ENCODE measurements at regions not wholly inside any gene's neighbourhood (a gene's known extent, or its start where the extent isn't known, plus 50 kb on each side); places are given as distances from the start of the nearest gene placed in this dataset.

DNA sequence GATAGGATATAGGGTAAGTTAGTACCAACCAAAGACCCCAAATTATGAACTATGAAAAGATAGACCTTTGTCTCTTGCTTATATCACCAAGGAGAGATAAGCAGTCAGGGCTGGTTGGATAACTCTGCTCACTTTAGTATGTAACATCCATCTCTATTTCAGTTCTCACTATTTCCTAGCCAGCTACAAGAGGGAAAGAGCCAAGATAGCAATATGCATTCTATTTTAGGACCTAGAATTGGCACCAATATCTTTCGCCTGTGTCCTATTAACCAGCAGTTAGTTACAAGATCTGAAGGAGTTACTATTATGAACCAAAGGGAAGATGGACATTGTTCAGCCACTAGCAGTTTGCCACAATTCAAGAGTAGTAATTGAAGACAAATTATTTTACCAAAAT, 457.5 kb downstream of the NSUN3 start:
- DNase-seq (ENCODE audit: low read depth in 1 of 2, low spot score in 2 of 2) = no peak
- H2BK12ac ChIP-seq (ENCODE audit: low read depth, low read length) = no peak overlapping the region
- no peaks in the 10 kb centered on the region for H3K23me2 ChIP-seq (ENCODE audit: low read depth, low read length)
- no peak for FAIRE-seq
- POLR2A ChIA-PET (ENCODE audit: partially characterized antibody) = no interaction called here
- H3K4me2 ChIP-seq (ENCODE audit: insufficient read depth in 1 of 2, low read depth in 2 of 2, low read length in 2 of 2) = no peak overlapping the region
- no peaks in the 10 kb centered on the region for H3K79me1 ChIP-seq (ENCODE audit: low read depth, low read length)
- no peak overlapping the region for H4K5ac ChIP-seq (ENCODE audit: insufficient read length, low read depth, low read length)
- no peak overlapping the region for H3K9ac ChIP-seq (replicated peaks in 1 of 4; ENCODE audit: extremely low read depth in 1 of 4, low read depth in 3 of 4, low read length in 3 of 4)
- CTCF ChIA-PET (ENCODE audit: partially characterized antibody) = no interaction called here
- H3K79me2 ChIP-seq (ENCODE audit: control insufficient read depth in 1 of 2, insufficient read depth in 2 of 2, low read length in 2 of 2) = no peaks in the 10 kb centered on the region
- no peak for TF ChIP-seq FOSL1 (IDR thresholded peaks at IDR 0.05; ENCODE audit: insufficient read depth, low read depth, low read length)
- TF ChIP-seq SIRT6 (IDR thresholded peaks at IDR 0.05; ENCODE audit: low read length) = no peak
- TF ChIP-seq CBX5 (IDR thresholded peaks at IDR 0.05; ENCODE audit: low read depth, low read length) = no peak
- no peak for TF ChIP-seq NRF1 (IDR thresholded peaks at IDR 0.05; ENCODE audit: low read depth, low read length)
- no peak for TF ChIP-seq SIX5 (IDR thresholded peaks at IDR 0.05; ENCODE audit: low read depth, low read length)
- no peak for TF ChIP-seq SUZ12 (IDR thresholded peaks at IDR 0.05; ENCODE audit: low read length)
- TF ChIP-seq, protein P1, sequence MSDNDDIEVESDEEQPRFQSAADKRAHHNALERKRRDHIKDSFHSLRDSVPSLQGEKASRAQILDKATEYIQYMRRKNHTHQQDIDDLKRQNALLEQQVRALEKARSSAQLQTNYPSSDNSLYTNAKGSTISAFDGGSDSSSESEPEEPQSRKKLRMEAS (IDR thresholded peaks at IDR 0.05) = no peak
- TF ChIP-seq CEBPB (IDR thresholded peaks at IDR 0.05; ENCODE audit: low read depth, low read length) = no peak
- TF ChIP-seq, protein P2, sequence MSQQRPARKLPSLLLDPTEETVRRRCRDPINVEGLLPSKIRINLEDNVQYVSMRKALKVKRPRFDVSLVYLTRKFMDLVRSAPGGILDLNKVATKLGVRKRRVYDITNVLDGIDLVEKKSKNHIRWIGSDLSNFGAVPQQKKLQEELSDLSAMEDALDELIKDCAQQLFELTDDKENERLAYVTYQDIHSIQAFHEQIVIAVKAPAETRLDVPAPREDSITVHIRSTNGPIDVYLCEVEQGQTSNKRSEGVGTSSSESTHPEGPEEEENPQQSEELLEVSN (IDR thresholded peaks at IDR 0.05) = no peak
- no peak for TF ChIP-seq RXRA (IDR thresholded peaks at IDR 0.05; ENCODE audit: insufficient read depth, low read depth, low read length)
- H2AFZ ChIP-seq (ENCODE audit: low read length) = no peak overlapping the region
- H3K4me3 ChIP-seq (ENCODE audit: extremely low read depth in 1 of 4, insufficient read depth in 2 of 4, low read depth in 3 of 4, low read length in 4 of 4) = no peak overlapping the region
- H3K27me3 ChIP-seq (replicated peaks in 1 of 4; ENCODE audit: control insufficient read depth in 3 of 4, extremely low read depth in 1 of 4, insufficient read depth in 3 of 4, low read length in 3 of 4) = no peaks in the 10 kb centered on the region
- no peak overlapping the region for H3K18ac ChIP-seq (ENCODE audit: extremely low read depth, low read length)
- no peak overlapping the region for H3K27ac ChIP-seq (ENCODE audit: low read depth, low read length)
- no peak overlapping the region for H2BK20ac ChIP-seq (ENCODE audit: low read length)
- no peak overlapping the region for H3K23ac ChIP-seq (ENCODE audit: insufficient read length)
- no peaks in the 10 kb centered on the region for H4K20me1 ChIP-seq (replicated peaks in 1 of 2; ENCODE audit: control insufficient read depth in 1 of 2, insufficient read depth in 2 of 2, low read length in 2 of 2)
- H3K14ac ChIP-seq (ENCODE audit: insufficient read length) = no peak overlapping the region
- no peaks in the 10 kb centered on the region for H3K4me1 ChIP-seq (replicated peaks in 1 of 4; ENCODE audit: control insufficient read depth in 3 of 4, insufficient read depth in 4 of 4, low read length in 3 of 4)
- H2BK120ac ChIP-seq (replicated peaks; ENCODE audit: low read depth, low read length) = no peak overlapping the region
- H3K4ac ChIP-seq (replicated peaks; ENCODE audit: insufficient read length, low read depth, low read length) = no peak overlapping the region
- no peaks in the 10 kb centered on the region for H3K9me3 ChIP-seq (ENCODE audit: insufficient read depth in 2 of 2, low read depth in 1 of 2, low read length in 1 of 2)
- H2BK15ac ChIP-seq (ENCODE audit: low read length) = no peak overlapping the region
- no peaks in the 10 kb centered on the region for H3K36me3 ChIP-seq (ENCODE audit: control insufficient read depth in 2 of 4, insufficient read depth in 4 of 4, low read length in 3 of 4)
- H4K8ac ChIP-seq (ENCODE audit: extremely low read depth, insufficient read depth, low read length) = no peak overlapping the region
- WGBS, 2 experiments (ENCODE audit: extremely low coverage in 1 of 2, insufficient coverage in 1 of 2, insufficient read length in 1 of 2, insufficient replicate concordance in 2 of 2, low coverage in 1 of 2, low lambda C conversion rate in 2 of 2, missing lambda C conversion rate in 1 of 2) = 89% methylated on average over 1 of the region's 1 CpG; no CpG with 5 or more reads in 1 of the 2 experiments
- H4K91ac ChIP-seq (replicated peaks; ENCODE audit: insufficient read length, low read length) = no peak overlapping the region
- no peak overlapping the region for H2BK5ac ChIP-seq (ENCODE audit: low read depth, low read length)
- no peak overlapping the region for H3K56ac ChIP-seq (replicated peaks; ENCODE audit: insufficient read length, low read depth, low read length)
- H2AK5ac ChIP-seq (ENCODE audit: low read depth, low read length) = no peak overlapping the region

Measured in H1 (cell line).